K562 (cell line): ENCODE measurements at regions not wholly inside any gene's neighbourhood (a gene's known extent, or its start where the extent isn't known, plus 50 kb on each side); places are given as distances from the start of the nearest gene placed in this dataset.

Source experiments
- ARID3A ChIP-seq: IDR thresholded peaks from 2 replicates; pipeline ENCODE4 v1.6.1; 2012; ENCODE audit warnings: low read depth, low read length, improper control_type of control experiment, borderline replicate concordance
- CBX3 ChIP-seq, 2 experiments: IDR thresholded peaks; 1 replicate in 1 of 2; 2 replicates in 1 of 2; pipeline ENCODE4 v1.6.1; 2012; ENCODE audit warnings: inconsistent platforms in 2 of 2, low read length in 2 of 2, borderline replicate concordance in 1 of 2, control low read depth in 1 of 2
- CTCF ChIP-seq, 3 experiments: IDR thresholded peaks in 2 of 3; conservative IDR thresholded peaks in 1 of 3; 2 replicates each; pipeline ENCODE4 v1.5.1; 2011 to 2012; ENCODE audit warnings: low read length in 3 of 3, mild to moderate bottlenecking in 3 of 3, control low read depth in 2 of 3, improper control_type of control experiment in 1 of 3, inconsistent platforms in 1 of 3, low read depth in 1 of 3, mixed read lengths in 1 of 3, moderate library complexity in 1 of 3; ENCODE audit not compliant: insufficient read depth in 2 of 3
- EZH2 ChIP-seq: IDR thresholded peaks from 2 replicates; pipeline ENCODE4 v1.6.1; 2012; ENCODE audit warnings: low read depth, mild to moderate bottlenecking, inconsistent platforms, low read length, borderline replicate concordance
- HNRNPUL1 ChIP-seq: fragments of 200-400 bp; formaldehyde crosslinking; IDR thresholded peaks from 2 replicates; pipeline ENCODE4 v1.6.1; 2017; ENCODE audit warnings: low read length
- MAX ChIP-seq: sonication (generic); formaldehyde crosslinking; IDR thresholded peaks from 2 replicates; pipeline ENCODE4 v1.9.0; 2022; ENCODE audit warnings: mild to moderate bottlenecking, missing genetic modification reagents
- NFE2 ChIP-seq: IDR thresholded peaks from 2 replicates; pipeline ENCODE4 v1.6.1; 2014; ENCODE audit warnings: antibody characterized with exemption, low read depth
- PHF20 ChIP-seq: fragments of 450-650 bp; IDR thresholded peaks from 2 replicates; pipeline ENCODE4 v1.6.1; 2018; ENCODE audit not compliant: partially characterized antibody
- POLR2A ChIP-seq: fragments of 450-650 bp; conservative IDR thresholded peaks from 2 replicates; pipeline ENCODE4 v1.6.1; 2016
- RAD51 ChIP-seq: fragments of 450-650 bp; IDR thresholded peaks from 2 replicates; pipeline ENCODE4 v1.7.1; 2016; ENCODE audit warnings: low read depth, mild to moderate bottlenecking, borderline replicate concordance
- RFX5 ChIP-seq: IDR thresholded peaks from 2 replicates; pipeline ENCODE4 v1.6.1; 2011; ENCODE audit warnings: low read depth, mild to moderate bottlenecking, improper control_type of control experiment, low read length
- SFPQ ChIP-seq: fragments of 200-400 bp; formaldehyde crosslinking; IDR thresholded peaks from 2 replicates; pipeline ENCODE4 v1.6.1; 2017; ENCODE audit warnings: mild to moderate bottlenecking, low read depth, low read length, moderate library complexity
- USF2 ChIP-seq: sonication (generic); formaldehyde crosslinking; IDR thresholded peaks from 2 replicates; pipeline ENCODE4 v1.5.0; 2020; ENCODE audit warnings: missing genetic modification reagents
- ZNF644 ChIP-seq: fragments of 200-800 bp; sonication (Bioruptor generic); IDR thresholded peaks from 2 replicates; pipeline ENCODE4 v1.6.1; 2016; ENCODE audit warnings: low read depth, missing genetic modification characterization, missing compliant biosample characterization

GRCh38 chr2:224258059-224258458 lies 143.8 kb downstream of the FAM124B start:
- no peak for TF ChIP-seq NFE2
- TF ChIP-seq RFX5 = no peak
- no peak for TF ChIP-seq RAD51
- no peak for TF ChIP-seq EZH2
- no peak for TF ChIP-seq PHF20
- no peak for TF ChIP-seq USF2 (CRISPR knock-in tag)
- TF ChIP-seq CTCF (IDR thresholded peaks at IDR 0.05 in 2 of 3, conservative IDR thresholded peaks at IDR 0.05 in 1 of 3; ENCODE audit: insufficient read depth in 2 of 3, low read depth in 1 of 3, low read length in 3 of 3) = no peak
- no peak for TF ChIP-seq MAX (CRISPR knock-in tag)
- no peak for TF ChIP-seq POLR2A
- no peak for TF ChIP-seq SFPQ
- no peak for TF ChIP-seq CBX3 (IDR thresholded peaks at IDR 0.05; ENCODE audit: borderline replicate concordance in 1 of 2, low read length in 2 of 2)
- TF ChIP-seq ARID3A = no peak
- TF ChIP-seq ZNF644 (tag) = no peak
- no peak for TF ChIP-seq HNRNPUL1
